B cell (primary cell): ENCODE measurements at regions not wholly inside any gene's neighbourhood (a gene's known extent, or its start where the extent isn't known, plus 50 kb on each side); places are given as distances from the start of the nearest gene placed in this dataset.

Experiments used
- ATAC-seq: fragments of 200-7000 bp; cut with Tn5 transposase; one replicate; pipeline ENCODE4 v1.10.0; 2021; ENCODE audit warnings: low read depth, mild to moderate bottlenecking, moderate number of reproducible peaks, moderate library complexity
- CTCF ChIA-PET: fragments of 350-600 bp; sonication (Branson Sonifier 250); formaldehyde crosslinking; loops from one replicate; lab custom pipeline; 2021; ENCODE audit warnings: antibody characterized with exemption, inconsistent platforms; lab: Charles Lee
- POLR2A ChIA-PET: fragments of 350-600 bp; sonication (Branson Sonifier 250); formaldehyde crosslinking; loops from one replicate; lab custom pipeline; 2021; ENCODE audit warnings: antibody characterized with exemption; lab: Charles Lee
- DNase-seq: peaks from one replicate; pipeline ENCODE4 v3.0.0; 2013
- H2AFZ ChIP-seq: 2 replicates; pipeline ENCODE4 v1.6.1; 2012; ENCODE audit warnings: mild to moderate bottlenecking, low read depth, low read length; ENCODE audit not compliant: insufficient read depth, poor library complexity, severe bottlenecking
- H3K27ac ChIP-seq, 2 donors: 1 replicate in 1 of 2; 2 replicates in 1 of 2; pipeline ENCODE4 v1.5.1; 2012 to 2013; ENCODE audit warnings: low read length in 2 of 2, mild to moderate bottlenecking in 2 of 2, moderate library complexity in 1 of 2
- H3K27me3 ChIP-seq, 4 experiments: fragments of 200-600 bp in 1 of 4; sonication (generic) in 1 of 4; replicated peaks in 1 of 4; 1 replicate in 2 of 4; 2 replicates in 2 of 4; pipeline versions ENCODE4 v1.6.1 to v1.7.0; 2013 to 2016; ENCODE audit warnings: low read length in 3 of 4, mild to moderate bottlenecking in 2 of 4, mixed read lengths in 1 of 4, moderate library complexity in 1 of 4; ENCODE audit not compliant: insufficient read depth in 4 of 4, control insufficient read depth in 3 of 4; ENCODE audit errors: control extremely low read depth in 1 of 4
- H3K36me3 ChIP-seq, 2 experiments: replicated peaks in 1 of 2; 1 replicate in 1 of 2; 2 replicates in 1 of 2; pipeline versions ENCODE4 v1.6.1 to v1.7.1; 2013; ENCODE audit warnings: low read length in 1 of 2; ENCODE audit not compliant: insufficient read depth in 2 of 2, control insufficient read depth in 1 of 2; ENCODE audit errors: control extremely low read depth in 1 of 2, extremely low read depth in 1 of 2
- H3K4me1 ChIP-seq, 2 donors: fragments of 200-600 bp in 1 of 2; sonication (generic) in 1 of 2; 1 replicate in 1 of 2; 2 replicates in 1 of 2; pipeline versions ENCODE4 v1.5.1 to v1.6.1; 2013 to 2017; ENCODE audit warnings: low read length in 2 of 2; ENCODE audit not compliant: control insufficient read depth in 2 of 2, insufficient read depth in 2 of 2
- H3K4me2 ChIP-seq: replicated peaks from 2 replicates; pipeline ENCODE3; 2012; ENCODE audit warnings: mild to moderate bottlenecking, low read depth, low read length; ENCODE audit not compliant: poor library complexity, severe bottlenecking
- H3K4me3 ChIP-seq, 5 experiments: fragments of 200-600 bp in 1 of 5; sonication (generic) in 1 of 5; 1 replicate in 3 of 5; 2 replicates in 2 of 5; pipeline versions ENCODE4 v1.5.1 to v1.7.0; 2011 to 2016; ENCODE audit warnings: low read length in 4 of 5, mild to moderate bottlenecking in 4 of 5, low read depth in 2 of 5, control low read depth in 1 of 5, moderate library complexity in 1 of 5; ENCODE audit not compliant: insufficient read depth in 1 of 5; ENCODE audit errors: control extremely low read depth in 1 of 5, extremely low read depth in 1 of 5
- H3K79me2 ChIP-seq: fragments of 200-600 bp; sonication (generic); one replicate; pipeline ENCODE4 v1.6.0; 2016; ENCODE audit warnings: low read length; ENCODE audit not compliant: control insufficient read depth, insufficient read depth
- H3K9ac ChIP-seq: fragments of 200-600 bp; sonication (generic); 2 replicates; pipeline ENCODE4 v1.6.1; 2017; ENCODE audit warnings: mild to moderate bottlenecking, low read length, moderate library complexity
- H3K9me3 ChIP-seq, 3 donors: one replicate each; pipeline versions ENCODE4 v1.6.1 to v1.7.1; 2013; ENCODE audit warnings: low read length in 2 of 3; ENCODE audit not compliant: control insufficient read depth in 2 of 3, insufficient read depth in 1 of 3; ENCODE audit errors: control extremely low read depth in 1 of 3
- H4K20me1 ChIP-seq: 2 replicates; pipeline ENCODE4 v1.6.0; 2012; ENCODE audit warnings: mild to moderate bottlenecking, low read length; ENCODE audit not compliant: insufficient read depth, control insufficient read depth, poor library complexity, severe bottlenecking
- H3K27ac Mint-ChIP-seq: one replicate; pipeline ENCODE4 v1.8.0; 2021; ENCODE audit warnings: mixed read lengths
- H3K27me3 Mint-ChIP-seq: one replicate; pipeline ENCODE4 v1.8.0; 2021; ENCODE audit warnings: mixed read lengths
- H3K4me1 Mint-ChIP-seq: one replicate; pipeline ENCODE4 v1.8.0; 2021; ENCODE audit warnings: mixed read lengths
- H3K4me3 Mint-ChIP-seq: one replicate; pipeline ENCODE4 v1.8.0; 2021; ENCODE audit warnings: mixed read lengths
- H3K9me3 Mint-ChIP-seq: one replicate; pipeline ENCODE4 v1.8.0; 2022; ENCODE audit warnings: mixed read lengths; ENCODE audit not compliant: insufficient read depth
- CTCF ChIP-seq: fragments of 200-600 bp; IDR thresholded peaks from one replicate; pipeline ENCODE4 v1.8.0; 2022; ENCODE audit warnings: antibody characterized with exemption, mild to moderate bottlenecking
- EZH2 ChIP-seq: IDR thresholded peaks from 2 replicates; pipeline ENCODE4 v1.6.1; 2012; ENCODE audit warnings: borderline replicate concordance, low read depth, mild to moderate bottlenecking, moderate library complexity, low read length; ENCODE audit not compliant: insufficient read depth, poor library complexity, severe bottlenecking
- WGBS: methylation state at CpG from one replicate; pipeline ENCODE4 v1.1.5; 2013; ENCODE audit warnings: missing lambda C conversion rate; ENCODE audit not compliant: insufficient coverage; 5-methylcytosine and 5-hydroxymethylcytosine counted together
- intact Hi-C: fragments of 100-400 bp; cut with micrococcal nuclease; formaldehyde crosslinking; loops from one replicate; pipeline ENCODE4 v1.10.0; 2022

GRCh38 chr19:27971071-27971470 is 1241.9 kb downstream of the UQCRFS1 start:
- no peak overlapping the region for H3K4me3 ChIP-seq
- no peak overlapping the region for H3K4me2 ChIP-seq
- no peaks in the 10 kb centered on the region for H3K4me1 Mint-ChIP-seq
- WGBS = 94% methylated on average over 4 of the region's 5 CpGs
- ChIA-PET CTCF (interaction anchor here (0.6 to 0.8 kb wide), 2 partner anchors 9 to 13 kb away, joined by 3 read pairs; no protein-coding TSS in a partner anchor), POLR2A (no interaction called here)
- H3K9ac ChIP-seq = no peak overlapping the region
- H3K36me3 ChIP-seq = no peaks in the 10 kb centered on the region
- intact Hi-C loops = no loop called here
- no peak for ATAC-seq
- no peaks in the 10 kb centered on the region for H3K9me3 Mint-ChIP-seq
- no peak overlapping the region for H3K27ac ChIP-seq
- no peak overlapping the region for H2AFZ ChIP-seq
- H3K4me1 ChIP-seq = no peaks in the 10 kb centered on the region
- TF ChIP-seq EZH2 = no peak
- no peaks in the 10 kb centered on the region for H3K27me3 ChIP-seq
- H3K9me3 ChIP-seq = no peaks in the 10 kb centered on the region
- no peaks in the 10 kb centered on the region for H3K79me2 ChIP-seq
- H4K20me1 ChIP-seq = no peaks in the 10 kb centered on the region
- DNase-seq = no peak
- H3K4me3 Mint-ChIP-seq = no peak overlapping the region
- no peak overlapping the region for H3K27ac Mint-ChIP-seq
- no peaks in the 10 kb centered on the region for H3K27me3 Mint-ChIP-seq

- Mint-ChIP-seq H3K27ac (no peak overlapping the region), H3K9me3 (no peaks in the 10 kb centered on the region), H3K4me3 (no peak overlapping the region), H3K27me3 (no peaks in the 10 kb centered on the region), H3K4me1 (no peaks in the 10 kb centered on the region)
- Histone ChIP-seq H2AFZ (no peak overlapping the region), H4K20me1 (no peaks in the 10 kb centered on the region), H3K4me1 (no peaks in the 10 kb centered on the region), H3K9me3 (no peaks in the 10 kb centered on the region), H3K4me3 (no peak overlapping the region), H3K4me2 (no peak overlapping the region), H3K79me2 (no peaks in the 10 kb centered on the region), H3K27me3 (no peaks in the 10 kb centered on the region), H3K9ac (no peak overlapping the region), H3K27ac (no peak overlapping the region), H3K36me3 (no peaks in the 10 kb centered on the region)
- POLR2A ChIA-PET = no interaction called here
- CTCF ChIA-PET = interaction anchor here (1.9 to 2.4 kb wide), 2 partner anchors 913 to 1297 kb away, joined by 5 to 9 read pairs; no protein-coding TSS in a partner anchor
- TF ChIP-seq CTCF (peak; percentile 46), EZH2 (no peak)
- ATAC-seq (no peak), DNase-seq (no peak)
- intact Hi-C loops = no loop called here
- WGBS = no CpG with 5 or more reads among the region's 2 CpGs
Measured at GRCh38 chr19:27966390-27966816, 1246.5 kb downstream of the UQCRFS1 start.
